ENCODE measurements at regions not wholly inside any gene's neighbourhood (a gene's known extent, or its start where the extent isn't known, plus 50 kb on each side); places are given as distances from the start of the nearest gene placed in this dataset.
"Not testable (repeated sequence)": the region's sequence is repeated elsewhere in the genome, so short reads cannot be mapped to it uniquely, and the experiment has no call there.

- Histone ChIP-seq H2AK5ac (ENCODE audit: low read length, severe bottlenecking) (no peak overlapping the region), H3K4ac (ENCODE audit: low read depth in 1 of 2, low read length in 2 of 2) (no peak overlapping the region), H4K91ac (ENCODE audit: low read length) (no peak overlapping the region), H3K27me3 (ENCODE audit: control insufficient read depth in 1 of 2, insufficient read depth in 1 of 2, low read length in 2 of 2) (no peaks in the 10 kb centered on the region), H3K9ac (ENCODE audit: low read length) (no peak overlapping the region), H2AFZ (ENCODE audit: low read depth, low read length) (no peak overlapping the region), H3K18ac (ENCODE audit: low read depth in 1 of 2, low read length in 2 of 2) (no peak overlapping the region), H3K27ac (ENCODE audit: low read length, poor library complexity, severe bottlenecking) (no peak overlapping the region), H3K23ac (ENCODE audit: low read length in 2 of 2) (no peak overlapping the region), H3K4me2 (ENCODE audit: low read length, poor library complexity, severe bottlenecking) (no peak overlapping the region), H3K4me3 (ENCODE audit: insufficient read depth in 1 of 2, low read depth in 1 of 2, low read length in 2 of 2) (no peak overlapping the region), H3K79me1 (replicated peaks; ENCODE audit: low read length, poor library complexity, severe bottlenecking) (no peaks in the 10 kb centered on the region), H2BK5ac (ENCODE audit: low read depth, low read length, poor library complexity, severe bottlenecking) (no peak overlapping the region), H3K9me3 (ENCODE audit: control insufficient read depth, low read length) (no peaks in the 10 kb centered on the region), H2BK15ac (ENCODE audit: low read depth, poor library complexity, severe bottlenecking) (no peak overlapping the region), H3K14ac (ENCODE audit: low read length in 2 of 2) (no peak overlapping the region), H2BK12ac (ENCODE audit: low read length in 2 of 2) (no peak overlapping the region), H2BK120ac (ENCODE audit: low read depth, low read length) (no peak overlapping the region), H4K8ac (ENCODE audit: low read length) (no peak overlapping the region), H3K36me3 (ENCODE audit: control insufficient read depth in 1 of 2, insufficient read depth in 2 of 2, low read depth in 1 of 2, low read length in 2 of 2) (no peaks in the 10 kb centered on the region), H3K4me1 (ENCODE audit: control insufficient read depth, insufficient read depth, low read depth, low read length) (peaks cover 1% of the 10 kb centered on the region)
- WGBS: 100% methylated on average over 1 of the region's 2 CpGs
- no peak for DNase-seq
Measured at GRCh38 chr6:11458509-11458908, 79.0 kb upstream of the TMEM170B start.

- not testable (repeated sequence) for H2AK5ac ChIP-seq (ENCODE audit: low read length, severe bottlenecking); DNase-seq; H3K14ac ChIP-seq (ENCODE audit: low read length in 2 of 2); H3K27me3 ChIP-seq (ENCODE audit: control insufficient read depth in 1 of 2, insufficient read depth in 1 of 2, low read length in 2 of 2); H3K9ac ChIP-seq (ENCODE audit: low read length); H3K4me1 ChIP-seq (ENCODE audit: control insufficient read depth, insufficient read depth, low read depth, low read length); H2BK15ac ChIP-seq (ENCODE audit: low read depth, poor library complexity, severe bottlenecking); H3K9me3 ChIP-seq (ENCODE audit: control insufficient read depth, low read length); H3K4ac ChIP-seq (ENCODE audit: low read depth in 1 of 2, low read length in 2 of 2); H3K18ac ChIP-seq (ENCODE audit: low read depth in 1 of 2, low read length in 2 of 2); H3K4me3 ChIP-seq (ENCODE audit: insufficient read depth in 1 of 2, low read depth in 1 of 2, low read length in 2 of 2); H2BK5ac ChIP-seq (ENCODE audit: low read depth, low read length, poor library complexity, severe bottlenecking); H3K4me2 ChIP-seq (ENCODE audit: low read length, poor library complexity, severe bottlenecking); H2BK12ac ChIP-seq (ENCODE audit: low read length in 2 of 2); H3K79me1 ChIP-seq (replicated peaks; ENCODE audit: low read length, poor library complexity, severe bottlenecking); H2BK120ac ChIP-seq (ENCODE audit: low read depth, low read length); H3K23ac ChIP-seq (ENCODE audit: low read length in 2 of 2); H3K36me3 ChIP-seq (ENCODE audit: control insufficient read depth in 1 of 2, insufficient read depth in 2 of 2, low read depth in 1 of 2, low read length in 2 of 2); H2AFZ ChIP-seq (ENCODE audit: low read depth, low read length); H4K8ac ChIP-seq (ENCODE audit: low read length); H3K27ac ChIP-seq (ENCODE audit: low read length, poor library complexity, severe bottlenecking); H4K91ac ChIP-seq (ENCODE audit: low read length)
- WGBS: 97% methylated on average over 6 of the region's 6 CpGs
Measured at GRCh38 chr6:11457422-11457821, 80.1 kb upstream of the TMEM170B start.

- not testable (repeated sequence) for H2BK12ac ChIP-seq (ENCODE audit: low read length in 2 of 2); H3K79me1 ChIP-seq (replicated peaks; ENCODE audit: low read length, poor library complexity, severe bottlenecking); H3K14ac ChIP-seq (ENCODE audit: low read length in 2 of 2); H3K4me2 ChIP-seq (ENCODE audit: low read length, poor library complexity, severe bottlenecking); H2BK120ac ChIP-seq (ENCODE audit: low read depth, low read length); H3K4me3 ChIP-seq (ENCODE audit: insufficient read depth in 1 of 2, low read depth in 1 of 2, low read length in 2 of 2); H3K18ac ChIP-seq (ENCODE audit: low read depth in 1 of 2, low read length in 2 of 2); H3K4ac ChIP-seq (ENCODE audit: low read depth in 1 of 2, low read length in 2 of 2); H3K27ac ChIP-seq (ENCODE audit: low read length, poor library complexity, severe bottlenecking); H2AK5ac ChIP-seq (ENCODE audit: low read length, severe bottlenecking); H4K91ac ChIP-seq (ENCODE audit: low read length); H3K23ac ChIP-seq (ENCODE audit: low read length in 2 of 2); H4K8ac ChIP-seq (ENCODE audit: low read length); DNase-seq; H2AFZ ChIP-seq (ENCODE audit: low read depth, low read length); H3K36me3 ChIP-seq (ENCODE audit: control insufficient read depth in 1 of 2, insufficient read depth in 2 of 2, low read depth in 1 of 2, low read length in 2 of 2); H2BK15ac ChIP-seq (ENCODE audit: low read depth, poor library complexity, severe bottlenecking); H3K27me3 ChIP-seq (ENCODE audit: control insufficient read depth in 1 of 2, insufficient read depth in 1 of 2, low read length in 2 of 2); H3K4me1 ChIP-seq (ENCODE audit: control insufficient read depth, insufficient read depth, low read depth, low read length); H3K9me3 ChIP-seq (ENCODE audit: control insufficient read depth, low read length); H2BK5ac ChIP-seq (ENCODE audit: low read depth, low read length, poor library complexity, severe bottlenecking); H3K9ac ChIP-seq (ENCODE audit: low read length)
- 94% methylated on average over 8 of the region's 8 CpGs for WGBS
Measured at GRCh38 chr6:11452106-11452505, 85.4 kb upstream of the TMEM170B start.

GRCh38 chr6:11450037-11450436, 87.5 kb upstream of the TMEM170B start:
- no peak for DNase-seq
- Histone ChIP-seq H2AK5ac (ENCODE audit: low read length, severe bottlenecking) (no peak overlapping the region), H2BK15ac (ENCODE audit: low read depth, poor library complexity, severe bottlenecking) (no peak overlapping the region)

More at GRCh38 chr6:11450037-11450436, 87.5 kb upstream of the TMEM170B start:
- Histone ChIP-seq H3K4me3 (ENCODE audit: insufficient read depth in 1 of 2, low read depth in 1 of 2, low read length in 2 of 2) (no peak overlapping the region), H3K9me3 (ENCODE audit: control insufficient read depth, low read length) (no peaks in the 10 kb centered on the region), H3K4ac (ENCODE audit: low read depth in 1 of 2, low read length in 2 of 2) (no peak overlapping the region), H3K27me3 (ENCODE audit: control insufficient read depth in 1 of 2, insufficient read depth in 1 of 2, low read length in 2 of 2) (no peaks in the 10 kb centered on the region), H4K91ac (ENCODE audit: low read length) (no peak overlapping the region), H3K36me3 (ENCODE audit: control insufficient read depth in 1 of 2, insufficient read depth in 2 of 2, low read depth in 1 of 2, low read length in 2 of 2) (no peaks in the 10 kb centered on the region), H2BK12ac (ENCODE audit: low read length in 2 of 2) (no peak overlapping the region), H2BK5ac (ENCODE audit: low read depth, low read length, poor library complexity, severe bottlenecking) (no peak overlapping the region), H3K4me2 (ENCODE audit: low read length, poor library complexity, severe bottlenecking) (no peak overlapping the region), H3K79me1 (replicated peaks; ENCODE audit: low read length, poor library complexity, severe bottlenecking) (no peaks in the 10 kb centered on the region), H3K18ac (ENCODE audit: low read depth in 1 of 2, low read length in 2 of 2) (no peak overlapping the region), H3K9ac (ENCODE audit: low read length) (no peak overlapping the region), H3K23ac (ENCODE audit: low read length in 2 of 2) (no peak overlapping the region), H2BK120ac (ENCODE audit: low read depth, low read length) (no peak overlapping the region), H3K14ac (ENCODE audit: low read length in 2 of 2) (no peak overlapping the region), H2AFZ (ENCODE audit: low read depth, low read length) (no peak overlapping the region), H3K27ac (ENCODE audit: low read length, poor library complexity, severe bottlenecking) (no peak overlapping the region), H4K8ac (ENCODE audit: low read length) (no peak overlapping the region), H3K4me1 (ENCODE audit: control insufficient read depth, insufficient read depth, low read depth, low read length) (no peaks in the 10 kb centered on the region)
- WGBS: 88% methylated on average over 2 of the region's 2 CpGs
